ENCODE measurements at regions not wholly inside any gene's neighbourhood (a gene's known extent, or its start where the extent isn't known, plus 50 kb on each side); places are given as distances from the start of the nearest gene placed in this dataset.

DNA sequence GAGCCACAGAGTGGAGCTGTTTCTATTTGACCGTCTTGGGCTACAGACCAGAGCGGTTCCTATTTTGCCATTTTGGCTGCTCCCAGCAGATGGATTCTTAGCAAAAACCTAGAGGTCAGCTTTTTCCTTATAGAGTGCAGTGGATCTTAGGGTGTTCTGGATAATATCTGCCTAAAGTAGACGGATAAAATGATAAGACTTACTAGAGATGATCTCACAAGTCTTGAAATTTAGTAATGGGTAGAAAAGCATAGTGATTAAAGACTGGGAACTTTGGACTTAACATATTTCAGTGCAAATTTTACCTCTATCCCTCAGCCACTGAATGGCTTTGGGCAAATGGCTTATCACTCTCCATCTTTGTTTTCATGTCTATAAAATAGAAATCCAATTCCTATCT is 439.8 kb downstream of the ADGRL2 start:
- H3K4me1 ChIP-seq = no peaks in the 10 kb centered on the region
- H3K4me3 ChIP-seq = no peak overlapping the region
- 50 to 89% methylated on average over 2 of the region's 3 CpGs for WGBS, 2 donors
- TF ChIP-seq POLR2A (IDR thresholded peaks at IDR 0.05) = no peak
- TF ChIP-seq, protein P1, sequence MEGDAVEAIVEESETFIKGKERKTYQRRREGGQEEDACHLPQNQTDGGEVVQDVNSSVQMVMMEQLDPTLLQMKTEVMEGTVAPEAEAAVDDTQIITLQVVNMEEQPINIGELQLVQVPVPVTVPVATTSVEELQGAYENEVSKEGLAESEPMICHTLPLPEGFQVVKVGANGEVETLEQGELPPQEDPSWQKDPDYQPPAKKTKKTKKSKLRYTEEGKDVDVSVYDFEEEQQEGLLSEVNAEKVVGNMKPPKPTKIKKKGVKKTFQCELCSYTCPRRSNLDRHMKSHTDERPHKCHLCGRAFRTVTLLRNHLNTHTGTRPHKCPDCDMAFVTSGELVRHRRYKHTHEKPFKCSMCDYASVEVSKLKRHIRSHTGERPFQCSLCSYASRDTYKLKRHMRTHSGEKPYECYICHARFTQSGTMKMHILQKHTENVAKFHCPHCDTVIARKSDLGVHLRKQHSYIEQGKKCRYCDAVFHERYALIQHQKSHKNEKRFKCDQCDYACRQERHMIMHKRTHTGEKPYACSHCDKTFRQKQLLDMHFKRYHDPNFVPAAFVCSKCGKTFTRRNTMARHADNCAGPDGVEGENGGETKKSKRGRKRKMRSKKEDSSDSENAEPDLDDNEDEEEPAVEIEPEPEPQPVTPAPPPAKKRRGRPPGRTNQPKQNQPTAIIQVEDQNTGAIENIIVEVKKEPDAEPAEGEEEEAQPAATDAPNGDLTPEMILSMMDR (IDR thresholded peaks at IDR 0.05) = no peak
- H3K9me3 ChIP-seq = no peaks in the 10 kb centered on the region
- no peak for DNase-seq
- intact Hi-C loops (cut with DNase I) = no loop called here
- peaks cover 0 to 3% (median 0%) of the 10 kb centered on the region in 4 donors for H3K27me3 ChIP-seq
- H3K36me3 ChIP-seq = no peaks in the 10 kb centered on the region
- no peak overlapping the region for H3K27ac ChIP-seq

DNA sequence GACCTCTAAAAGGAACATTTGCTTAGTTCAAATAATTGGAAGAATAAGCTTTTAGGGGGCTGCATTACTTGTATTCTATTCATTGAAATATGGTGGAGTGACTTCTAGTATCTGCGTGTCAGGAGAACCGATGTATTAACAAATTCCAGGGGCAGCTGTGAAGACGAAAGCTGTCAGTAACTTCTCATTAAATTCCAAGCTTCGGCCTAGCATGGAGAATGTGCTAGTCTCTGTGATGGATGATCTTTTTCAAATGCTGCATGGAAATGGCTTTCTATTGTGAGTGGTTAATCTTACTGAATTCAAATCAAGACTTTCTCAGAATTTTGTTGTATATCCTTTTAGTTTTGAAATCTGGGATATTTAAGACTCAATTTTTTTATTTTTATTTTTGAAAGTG is 429.9 kb downstream of the ADGRL2 start:
- 92% methylated on average over 4 of the region's 4 CpGs for WGBS, 2 donors
- Histone ChIP-seq H3K4me1 (peaks cover 5 to 26% (median 21%) of the 10 kb centered on the region in 3 donors), H3K27ac (no peak overlapping the region), H3K36me3 (no peaks in the 10 kb centered on the region), H3K27me3 (no peaks in the 10 kb centered on the region), H3K4me3 (no peak overlapping the region), H3K9me3 (no peaks in the 10 kb centered on the region)
- no peak for DNase-seq
- intact Hi-C loops (cut with DNase I) = no loop called here
- TF ChIP-seq POLR2A (IDR thresholded peaks at IDR 0.05) = no peak
- TF ChIP-seq, protein P1 (IDR thresholded peaks at IDR 0.05) = no peak

DNA sequence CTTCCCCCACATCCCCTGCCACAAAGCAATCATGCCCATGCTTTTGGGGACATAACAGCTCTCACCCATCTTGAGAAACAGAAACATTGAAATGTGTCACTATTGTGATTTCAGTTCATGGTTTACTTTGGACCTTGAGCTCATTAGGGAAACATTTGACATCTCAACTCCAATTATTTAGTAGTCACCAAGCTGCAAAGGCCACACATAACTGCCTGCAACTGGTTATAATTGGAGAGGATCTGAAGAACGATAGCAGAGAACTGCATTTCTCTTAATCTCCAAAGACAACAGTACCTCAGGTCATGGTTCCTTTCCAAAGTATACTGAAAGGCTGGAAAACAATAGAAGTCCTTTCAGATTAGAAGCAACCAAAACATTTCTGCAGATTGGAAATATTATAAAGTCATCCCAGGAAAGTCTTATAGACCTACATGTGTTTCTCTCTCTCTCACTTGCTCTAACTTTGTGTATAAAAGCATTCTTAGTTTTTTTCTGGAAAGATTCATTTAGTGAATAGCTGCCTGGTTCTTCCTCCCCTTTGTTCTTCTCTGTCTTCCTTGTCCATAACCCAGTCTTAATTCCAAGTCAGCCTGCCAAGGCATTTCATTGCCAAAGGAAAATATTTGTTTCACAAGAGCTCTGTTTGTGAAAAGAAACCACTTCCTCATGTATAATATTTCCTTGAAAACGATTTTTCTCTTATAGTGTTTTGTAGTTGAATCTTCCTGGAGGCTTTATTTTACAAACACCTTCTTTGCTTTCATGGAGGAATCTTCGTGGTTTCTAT is 426.8 kb downstream of the ADGRL2 start:
- Histone ChIP-seq H3K4me3 (no peak overlapping the region), H3K9me3 (no peaks in the 10 kb centered on the region), H3K27ac (no peak overlapping the region), H3K27me3 (no peaks in the 10 kb centered on the region), H3K36me3 (no peaks in the 10 kb centered on the region), H3K4me1 (peaks cover 5 to 37% (median 29%) of the 10 kb centered on the region in 3 donors)
- TF ChIP-seq, protein P1 (IDR thresholded peaks at IDR 0.05) = no peak
- no peak for TF ChIP-seq POLR2A (IDR thresholded peaks at IDR 0.05)
- intact Hi-C loops (cut with DNase I) = no loop called here
- no peak for DNase-seq
- WGBS, 2 donors = 8 to 10% methylated on average over 3 of the region's 3 CpGs

DNA sequence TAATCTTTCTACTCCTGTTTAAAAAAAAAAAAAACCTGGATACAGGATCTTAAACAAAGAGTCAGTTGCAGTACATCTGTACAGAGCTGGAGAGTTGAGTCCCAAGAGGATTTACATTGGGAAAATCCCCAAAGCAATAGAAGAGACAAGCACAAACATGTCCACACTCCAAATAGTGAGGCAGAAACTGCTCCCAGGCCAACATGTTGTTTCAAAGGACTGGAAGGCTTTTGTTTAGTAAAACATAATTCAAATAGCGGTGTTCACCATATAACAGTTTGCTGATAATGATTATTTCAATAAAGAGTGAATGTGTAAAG is 425.4 kb downstream of the ADGRL2 start:
- DNase-seq = no peak
- intact Hi-C loops (cut with DNase I) = no loop called here
- no peak for TF ChIP-seq POLR2A (IDR thresholded peaks at IDR 0.05)
- TF ChIP-seq, protein P1 (IDR thresholded peaks at IDR 0.05) = no peak
- Histone ChIP-seq H3K27me3 (no peaks in the 10 kb centered on the region), H3K9me3 (no peaks in the 10 kb centered on the region), H3K27ac (peak overlapping the region in 1 of 4 donors; percentile 26), H3K36me3 (no peaks in the 10 kb centered on the region), H3K4me3 (no peak overlapping the region), H3K4me1 (peaks cover 5 to 37% (median 29%) of the 10 kb centered on the region in 3 donors)
- 29 to 44% methylated on average over 1 of the region's 1 CpG for WGBS, 2 donors

DNA sequence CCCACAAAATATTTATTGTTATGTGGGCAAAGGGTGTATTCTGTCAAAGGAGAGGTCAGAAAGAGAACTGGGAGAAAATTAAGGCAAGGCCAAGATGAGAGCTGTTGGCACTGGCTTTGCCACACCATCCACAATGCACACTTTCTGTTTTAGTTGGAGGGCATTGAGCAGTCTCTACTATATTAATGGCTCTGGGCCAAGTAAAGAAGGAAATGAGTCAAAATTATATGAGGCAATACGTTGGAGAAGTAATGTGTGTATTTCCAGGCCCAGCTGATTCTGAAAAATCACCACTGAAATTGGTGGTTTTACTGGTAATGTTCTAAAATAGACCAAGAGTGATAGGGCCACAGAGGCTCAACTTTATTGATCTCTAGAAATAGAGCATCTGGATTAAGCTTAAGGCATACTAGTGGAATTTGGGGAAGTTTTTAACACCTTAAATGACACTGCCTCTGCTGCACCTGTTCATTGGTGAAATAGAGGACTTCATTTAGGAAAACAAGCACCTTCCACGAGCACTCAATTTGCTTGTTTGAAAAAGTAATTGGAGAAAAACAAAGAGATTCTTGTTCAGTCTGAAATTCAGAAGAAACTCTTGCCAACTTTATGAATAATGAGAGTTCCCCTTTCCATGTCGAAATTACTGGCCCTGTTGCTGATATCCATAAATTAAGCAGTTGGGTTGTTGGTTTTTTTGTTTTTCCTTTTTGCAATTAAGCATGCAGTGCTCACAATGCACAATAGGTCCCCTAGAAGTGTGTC is 424.9 kb downstream of the ADGRL2 start:
- Histone ChIP-seq H3K27me3 (no peaks in the 10 kb centered on the region), H3K9me3 (no peaks in the 10 kb centered on the region), H3K4me3 (no peak overlapping the region), H3K36me3 (no peaks in the 10 kb centered on the region), H3K4me1 (peaks cover 5 to 37% (median 29%) of the 10 kb centered on the region in 3 donors), H3K27ac (peak overlapping the region in 2 of 4 donors; percentile 15 to 26)
- 6 to 7% methylated on average over 3 of the region's 3 CpGs for WGBS, 2 donors
- TF ChIP-seq, protein P1 (IDR thresholded peaks at IDR 0.05) = no peak
- no peak for TF ChIP-seq POLR2A (IDR thresholded peaks at IDR 0.05)
- no peak for DNase-seq
- intact Hi-C loops (cut with DNase I) = no loop called here
